ENCODE measurements at regions not wholly inside any gene's neighbourhood (a gene's known extent, or its start where the extent isn't known, plus 50 kb on each side); places are given as distances from the start of the nearest gene placed in this dataset.

DNA sequence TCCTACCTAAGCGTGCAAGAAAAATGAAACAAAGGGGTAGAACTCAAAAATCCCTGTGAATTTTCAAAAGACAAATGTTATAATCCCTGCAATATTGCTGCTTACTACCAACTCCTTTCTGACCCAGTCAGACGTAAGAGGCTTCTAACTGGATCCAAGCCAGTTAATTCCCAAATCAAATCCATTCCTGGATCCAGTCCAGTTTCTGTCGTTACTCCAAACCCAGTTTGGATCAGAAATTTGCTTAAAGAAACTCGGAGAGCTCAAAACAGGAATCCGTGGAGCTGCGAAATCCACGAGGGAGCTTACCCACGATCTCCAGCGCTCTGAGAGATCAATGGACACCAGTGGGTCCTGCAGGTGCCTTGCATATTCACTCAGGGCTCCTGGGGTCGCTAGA lies 62.8 kb upstream of the IKZF2 start:
- TF ChIP-seq CTCF (conservative IDR thresholded peaks at IDR 0.05; ENCODE audit: low read length) (no peak), EZH2phosphoT487 (IDR thresholded peaks at IDR 0.05; ENCODE audit: borderline replicate concordance) (no peak)

Data from Loucy (cell line).